A549 (cell line): ENCODE measurements at regions not wholly inside any gene's neighbourhood (a gene's known extent, or its start where the extent isn't known, plus 50 kb on each side); places are given as distances from the start of the nearest gene placed in this dataset.

Source experiments
- ATAC-seq, 2 experiments: fragments of 200-7000 bp in 1 of 2; fragments of >200 bp in 1 of 2; cut with Nextera tagmentation in 1 of 2; cut with Tn5 transposase in 1 of 2; 3 replicates each; pipeline versions ENCODE4 v1.8.0 to v1.9.1; 2018 to 2020; ENCODE audit warnings: mild to moderate bottlenecking in 1 of 2, moderate library complexity in 1 of 2
- CTCF ChIA-PET: fragments of 300-600 bp; sonication (Branson Sonifier 250); formaldehyde crosslinking; extraction: SDS; loops from one replicate; lab custom pipeline; 2021; ENCODE audit warnings: antibody characterized with exemption, inconsistent platforms; lab: Yijun Ruan, JAX
- POLR2A ChIA-PET: fragments of 350-600 bp; formaldehyde crosslinking; extraction: SDS; loops from one replicate; lab custom pipeline; 2021; ENCODE audit warnings: antibody characterized with exemption, inconsistent platforms; lab: Yijun Ruan, JAX
- DNase-seq, 2 experiments: peaks; one replicate each; pipeline versions ENCODE4 v3.0.0 to v3.0.0-alpha.2; 2011 to 2016; ENCODE audit warnings: low read depth in 1 of 2, low spot score in 1 of 2
- FAIRE-seq: peaks from 2 replicates; lab custom pipeline; 2011; peaks lifted over from hg19 to GRCh38; lab: Jason Lieb, UNC
- H3K27ac ChIP-seq, 2 experiments: fragments of >200 bp; sonication (Bioruptor Twin); formaldehyde crosslinking; 3 replicates each; pipeline ENCODE4 v1.5.1; 2016 to 2017
- H3K4me1 ChIP-seq: fragments of >200 bp; sonication (Bioruptor Twin); formaldehyde crosslinking; 3 replicates; pipeline ENCODE4 v1.6.1; 2016
- H3K4me2 ChIP-seq: fragments of >200 bp; sonication (Bioruptor Twin); formaldehyde crosslinking; 3 replicates; pipeline ENCODE4 v1.6.1; 2016
- H3K4me3 ChIP-seq: fragments of >200 bp; sonication (Bioruptor Twin); formaldehyde crosslinking; 3 replicates; pipeline ENCODE4 v1.5.1; 2016
- H3K9me3 ChIP-seq: fragments of >200 bp; sonication (Bioruptor Twin); formaldehyde crosslinking; 3 replicates; pipeline ENCODE4 v1.6.1; 2016
- CBX8 ChIP-seq: fragments of 200-600 bp; sonication (generic); IDR thresholded peaks from 2 replicates; pipeline ENCODE4 v1.6.1; 2016
- CEBPB ChIP-seq, 2 experiments: fragments of >200 bp in 1 of 2; sonication (Bioruptor Twin) in 1 of 2; formaldehyde crosslinking in 1 of 2; IDR thresholded peaks; 2 replicates each; pipeline ENCODE4 v1.6.1; 2012 to 2016
- CHD4 ChIP-seq: fragments of 200-600 bp; sonication (generic); IDR thresholded peaks from 2 replicates; pipeline ENCODE4 v1.6.1; 2016; ENCODE audit warnings: antibody characterized with exemption, mild to moderate bottlenecking, borderline replicate concordance
- EHF ChIP-seq: fragments of 250-450 bp; sonication (Bioruptor Pico); IDR thresholded peaks from 2 replicates; pipeline ENCODE4 v1.5.0; 2020; ENCODE audit warnings: mild to moderate bottlenecking
- EP300 ChIP-seq, 2 experiments: fragments of >200 bp; sonication (Bioruptor Twin); formaldehyde crosslinking; IDR thresholded peaks; 2 replicates in 1 of 2; 3 replicates in 1 of 2; pipeline ENCODE4 v1.6.1; 2016 to 2017
- HDAC2 ChIP-seq: fragments of 200-600 bp; sonication (generic); IDR thresholded peaks from 2 replicates; pipeline ENCODE4 v1.6.1; 2016
- HOXA7 ChIP-seq: fragments of 250-450 bp; sonication (Bioruptor Pico); IDR thresholded peaks from 2 replicates; pipeline ENCODE4 v1.5.0; 2020; ENCODE audit warnings: mild to moderate bottlenecking, moderate library complexity
- HOXB13 ChIP-seq: fragments of 250-450 bp; sonication (Bioruptor Pico); IDR thresholded peaks from 2 replicates; pipeline ENCODE4 v1.5.0; 2020; ENCODE audit warnings: low read depth, mild to moderate bottlenecking, moderate library complexity
- HOXB5 ChIP-seq: fragments of 250-450 bp; sonication (Bioruptor Pico); IDR thresholded peaks from 2 replicates; pipeline ENCODE4 v1.5.0; 2020; ENCODE audit warnings: mild to moderate bottlenecking, moderate library complexity
- KDM1A ChIP-seq: fragments of 200-600 bp; sonication (generic); IDR thresholded peaks from 2 replicates; pipeline ENCODE4 v1.6.1; 2016; ENCODE audit warnings: low read depth, mild to moderate bottlenecking
- MAFK ChIP-seq: fragments of 450-650 bp; IDR thresholded peaks from 2 replicates; pipeline ENCODE4 v1.6.1; 2014; ENCODE audit not compliant: partially characterized antibody
- MAZ ChIP-seq: fragments of 150-350 bp; IDR thresholded peaks from 2 replicates; pipeline ENCODE4 v1.6.1; 2014; ENCODE audit warnings: antibody characterized with exemption, low read depth, low read length, borderline replicate concordance
- NFE2L2 ChIP-seq: fragments of 150-350 bp; conservative IDR thresholded peaks from 2 replicates; pipeline ENCODE4 v1.6.1; 2014; ENCODE audit warnings: low read length
- POLR2A ChIP-seq: IDR thresholded peaks from 2 replicates; pipeline ENCODE4 v1.6.1; 2012; ENCODE audit warnings: mild to moderate bottlenecking, low read length
- POLR2AphosphoS2 ChIP-seq: conservative IDR thresholded peaks from 2 replicates; pipeline ENCODE4 v1.6.1; 2012; ENCODE audit warnings: low read length, improper control_type of control experiment, inconsistent platforms
- RARB ChIP-seq: fragments of 250-450 bp; sonication (Bioruptor Pico); IDR thresholded peaks from 2 replicates; pipeline ENCODE4 v1.8.0; 2021; ENCODE audit warnings: mild to moderate bottlenecking, moderate library complexity
- RCOR1 ChIP-seq: fragments of 150-350 bp; IDR thresholded peaks from 2 replicates; pipeline ENCODE4 v1.6.1; 2014; ENCODE audit warnings: antibody characterized with exemption, low read length, low read depth
- RFX5 ChIP-seq: fragments of 450-650 bp; IDR thresholded peaks from 2 replicates; pipeline ENCODE4 v1.7.1; 2014; ENCODE audit warnings: antibody characterized with exemption, mild to moderate bottlenecking, moderate library complexity
- RNF2 ChIP-seq: fragments of 200-600 bp; sonication (generic); IDR thresholded peaks from 2 replicates; pipeline ENCODE4 v1.6.1; 2016; ENCODE audit warnings: low read depth, mild to moderate bottlenecking, antibody characterized with exemption, moderate library complexity, borderline replicate concordance
- SREBF2 ChIP-seq: fragments of 450-650 bp; IDR thresholded peaks from 2 replicates; pipeline ENCODE4 v1.6.1; 2014; ENCODE audit warnings: mild to moderate bottlenecking, moderate library complexity
- ZC3H11A ChIP-seq: fragments of 450-650 bp; IDR thresholded peaks from 2 replicates; pipeline ENCODE4 v1.6.1; 2014; ENCODE audit warnings: antibody characterized with exemption, mild to moderate bottlenecking
- ZNF302 ChIP-seq: fragments of 250-450 bp; sonication (Bioruptor Pico); IDR thresholded peaks from 2 replicates; pipeline ENCODE4 v1.9.0; 2021; ENCODE audit warnings: inconsistent platforms, mild to moderate bottlenecking, moderate library complexity
- ZSCAN20 ChIP-seq: fragments of 250-450 bp; sonication (Bioruptor Pico); IDR thresholded peaks from 2 replicates; pipeline ENCODE4 v1.8.0; 2022; ENCODE audit warnings: mild to moderate bottlenecking, moderate library complexity
- WGBS: methylation state at CpG from one replicate; pipeline ENCODE4 v1.1.6; 2017; ENCODE audit errors: missing lambda C conversion rate; 5-methylcytosine and 5-hydroxymethylcytosine counted together
- TF ChIP-seq, protein P1 (sequence below): IDR thresholded peaks from 2 replicates; pipeline ENCODE4 v1.6.1; 2012
- TF ChIP-seq, protein P2 (sequence below): fragments of >200 bp; sonication (Bioruptor Twin); formaldehyde crosslinking; IDR thresholded peaks from 2 replicates; pipeline ENCODE4 v1.6.1; 2016
- TF ChIP-seq, protein P3 (sequence below): IDR thresholded peaks from 2 replicates; pipeline ENCODE4 v1.6.1; 2012
- TF ChIP-seq, protein P4 (sequence below): fragments of 250-450 bp; sonication (Bioruptor Pico); IDR thresholded peaks from 2 replicates; pipeline ENCODE4 v1.5.0; 2021; ENCODE audit warnings: mild to moderate bottlenecking, moderate library complexity, borderline replicate concordance
- TF ChIP-seq, protein P5 (sequence below): fragments of 450-650 bp; IDR thresholded peaks from 2 replicates; pipeline ENCODE4 v1.6.1; 2014; ENCODE audit warnings: antibody characterized with exemption

DNA sequence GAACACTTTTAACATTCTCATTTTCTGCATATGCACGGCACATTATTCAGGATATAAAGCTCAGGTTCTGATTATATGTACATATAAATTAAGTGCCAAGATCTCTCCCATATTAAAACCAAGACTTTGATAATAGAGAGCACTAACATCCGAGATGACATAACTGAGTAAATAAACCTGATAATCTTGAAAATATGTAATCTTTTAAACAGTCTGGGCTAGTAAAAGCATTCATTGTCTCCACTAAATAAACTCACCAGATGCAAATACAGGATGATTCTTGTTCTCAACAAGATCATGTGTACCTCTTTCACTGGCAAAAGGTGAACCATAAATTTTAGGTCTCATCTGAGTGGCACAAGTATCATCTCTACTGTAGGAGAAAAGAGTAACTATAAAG, 942.2 kb downstream of the TRAM1L1 start:
- CTCF ChIA-PET = no interaction called here
- no peak for ATAC-seq
- Histone ChIP-seq H3K4me2 (no peak overlapping the region), H3K4me3 (no peak overlapping the region), H3K9me3 (no peaks in the 10 kb centered on the region), H3K4me1 (no peaks in the 10 kb centered on the region), H3K27ac (no peak overlapping the region)
- POLR2A ChIA-PET = no interaction called here
- FAIRE-seq = no peak
- no peak for TF ChIP-seq HOXB5 (CRISPR knock-in tag)
- TF ChIP-seq, protein P1, sequence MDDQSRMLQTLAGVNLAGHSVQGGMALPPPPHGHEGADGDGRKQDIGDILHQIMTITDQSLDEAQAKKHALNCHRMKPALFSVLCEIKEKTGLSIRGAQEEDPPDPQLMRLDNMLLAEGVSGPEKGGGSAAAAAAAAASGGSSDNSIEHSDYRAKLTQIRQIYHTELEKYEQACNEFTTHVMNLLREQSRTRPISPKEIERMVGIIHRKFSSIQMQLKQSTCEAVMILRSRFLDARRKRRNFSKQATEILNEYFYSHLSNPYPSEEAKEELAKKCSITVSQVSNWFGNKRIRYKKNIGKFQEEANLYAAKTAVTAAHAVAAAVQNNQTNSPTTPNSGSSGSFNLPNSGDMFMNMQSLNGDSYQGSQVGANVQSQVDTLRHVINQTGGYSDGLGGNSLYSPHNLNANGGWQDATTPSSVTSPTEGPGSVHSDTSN = no peak
- TF ChIP-seq POLR2A = no peak
- no peak for TF ChIP-seq RFX5
- TF ChIP-seq MAFK = no peak
- no peak for TF ChIP-seq RARB (CRISPR knock-in tag)
- TF ChIP-seq RCOR1 = no peak
- no peak for TF ChIP-seq POLR2AphosphoS2
- TF ChIP-seq EHF (CRISPR knock-in tag) = no peak
- TF ChIP-seq, protein P2, sequence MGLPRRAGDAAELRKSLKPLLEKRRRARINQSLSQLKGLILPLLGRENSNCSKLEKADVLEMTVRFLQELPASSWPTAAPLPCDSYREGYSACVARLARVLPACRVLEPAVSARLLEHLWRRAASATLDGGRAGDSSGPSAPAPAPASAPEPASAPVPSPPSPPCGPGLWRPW = no peak
- TF ChIP-seq, protein P3, sequence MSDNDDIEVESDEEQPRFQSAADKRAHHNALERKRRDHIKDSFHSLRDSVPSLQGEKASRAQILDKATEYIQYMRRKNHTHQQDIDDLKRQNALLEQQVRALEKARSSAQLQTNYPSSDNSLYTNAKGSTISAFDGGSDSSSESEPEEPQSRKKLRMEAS = no peak
- no peak for DNase-seq
- WGBS = 6% methylated on average over 2 of the region's 2 CpGs

DNA sequence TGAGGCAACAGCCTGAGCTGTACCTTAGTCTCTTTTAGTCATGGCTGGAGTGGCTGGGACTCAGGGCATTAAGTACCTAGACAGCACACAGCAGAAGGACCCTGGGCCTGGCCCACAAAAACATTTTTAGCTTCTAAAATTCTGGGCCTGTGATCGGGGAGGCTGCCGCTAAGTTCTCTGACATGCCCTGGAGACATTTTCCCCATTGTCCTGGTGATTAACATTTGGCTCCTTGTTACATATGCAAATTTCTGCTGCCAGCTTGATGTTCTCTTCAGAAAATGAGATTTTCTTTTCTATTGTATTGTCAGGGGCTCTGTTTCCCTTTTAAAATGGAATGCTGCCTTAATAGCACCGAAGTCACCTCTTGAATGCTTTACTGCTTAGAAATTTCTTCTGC, 952.4 kb downstream of the TRAM1L1 start:
- FAIRE-seq = no peak
- no peak overlapping the region for H3K4me3 ChIP-seq

DNA sequence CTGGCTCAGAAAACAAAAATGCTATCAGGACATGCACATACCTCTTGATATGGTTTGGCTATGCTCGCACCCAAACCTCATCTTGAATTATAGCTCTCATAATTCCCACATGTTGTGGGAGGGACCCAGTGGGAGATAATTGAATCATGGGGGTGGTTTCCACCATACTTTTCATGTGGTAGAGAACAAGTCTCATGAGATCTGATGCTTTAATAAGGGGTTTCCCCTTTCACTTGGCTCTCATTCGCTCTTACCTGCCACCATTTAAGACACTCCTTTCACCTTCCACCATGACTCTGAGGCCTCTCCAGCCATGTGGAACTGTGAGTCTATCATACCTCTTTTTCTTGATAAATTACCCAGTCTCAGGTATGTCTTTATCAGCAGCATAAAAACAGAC, 958.6 kb downstream of the TRAM1L1 start:
- H3K4me3 ChIP-seq = no peak overlapping the region
- H3K9me3 ChIP-seq = no peaks in the 10 kb centered on the region
- no peak overlapping the region for H3K27ac ChIP-seq
- POLR2A ChIA-PET = no interaction called here
- FAIRE-seq (no peak), DNase-seq (no peak), ATAC-seq (no peak)
- TF ChIP-seq NFE2L2 (no peak), CHD4 (no peak), EHF (CRISPR knock-in tag) (no peak), MAZ (no peak), HOXB13 (no peak), EP300 (IDR thresholded peaks at IDR 0.05) (no peak)
- TF ChIP-seq, protein P3 = no peak
- TF ChIP-seq, protein P4, sequence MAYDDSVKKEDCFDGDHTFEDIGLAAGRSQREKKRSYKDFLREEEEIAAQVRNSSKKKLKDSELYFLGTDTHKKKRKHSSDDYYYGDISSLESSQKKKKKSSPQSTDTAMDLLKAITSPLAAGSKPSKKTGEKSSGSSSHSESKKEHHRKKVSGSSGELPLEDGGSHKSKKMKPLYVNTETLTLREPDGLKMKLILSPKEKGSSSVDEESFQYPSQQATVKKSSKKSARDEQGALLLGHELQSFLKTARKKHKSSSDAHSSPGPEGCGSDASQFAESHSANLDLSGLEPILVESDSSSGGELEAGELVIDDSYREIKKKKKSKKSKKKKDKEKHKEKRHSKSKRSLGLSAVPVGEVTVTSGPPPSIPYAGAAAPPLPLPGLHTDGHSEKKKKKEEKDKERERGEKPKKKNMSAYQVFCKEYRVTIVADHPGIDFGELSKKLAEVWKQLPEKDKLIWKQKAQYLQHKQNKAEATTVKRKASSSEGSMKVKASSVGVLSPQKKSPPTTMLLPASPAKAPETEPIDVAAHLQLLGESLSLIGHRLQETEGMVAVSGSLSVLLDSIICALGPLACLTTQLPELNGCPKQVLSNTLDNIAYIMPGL (CRISPR knock-in tag) = no peak
- 30% methylated on average over 2 of the region's 2 CpGs for WGBS
- CTCF ChIA-PET = no interaction called here
- no peak overlapping the region for H3K4me2 ChIP-seq
- H3K4me1 ChIP-seq = no peaks in the 10 kb centered on the region

More for the DNA sequence above, 952.4 kb downstream of the TRAM1L1 start:
- Histone ChIP-seq H3K9me3 (no peaks in the 10 kb centered on the region), H3K4me1 (no peaks in the 10 kb centered on the region), H3K27ac (no peak overlapping the region), H3K4me2 (no peak overlapping the region)
- ChIA-PET CTCF (no interaction called here), POLR2A (no interaction called here)
- ATAC-seq = no peak
- no peak for DNase-seq
- TF ChIP-seq ZSCAN20 (CRISPR knock-in tag) (no peak), POLR2AphosphoS2 (no peak), CEBPB (IDR thresholded peaks at IDR 0.05) (no peak), RNF2 (no peak), CBX8 (no peak), EHF (CRISPR knock-in tag) (no peak), MAFK (no peak), ZNF302 (CRISPR knock-in tag) (no peak), ZC3H11A (no peak), HDAC2 (no peak), EP300 (IDR thresholded peaks at IDR 0.05) (no peak), SREBF2 (no peak), KDM1A (no peak), HOXA7 (no peak), HOXB5 (CRISPR knock-in tag) (no peak)
- TF ChIP-seq, protein P3 = no peak
- TF ChIP-seq, protein P5, sequence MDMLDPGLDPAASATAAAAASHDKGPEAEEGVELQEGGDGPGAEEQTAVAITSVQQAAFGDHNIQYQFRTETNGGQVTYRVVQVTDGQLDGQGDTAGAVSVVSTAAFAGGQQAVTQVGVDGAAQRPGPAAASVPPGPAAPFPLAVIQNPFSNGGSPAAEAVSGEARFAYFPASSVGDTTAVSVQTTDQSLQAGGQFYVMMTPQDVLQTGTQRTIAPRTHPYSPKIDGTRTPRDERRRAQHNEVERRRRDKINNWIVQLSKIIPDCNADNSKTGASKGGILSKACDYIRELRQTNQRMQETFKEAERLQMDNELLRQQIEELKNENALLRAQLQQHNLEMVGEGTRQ = no peak
- WGBS = 53% methylated on average over 3 of the region's 3 CpGs
